HG03159 (cell line): ENCODE measurements at regions not wholly inside any gene's neighbourhood (a gene's known extent, or its start where the extent isn't known, plus 50 kb on each side); places are given as distances from the start of the nearest gene placed in this dataset.
"Not testable (repeated sequence)": the region's sequence is repeated elsewhere in the genome, so short reads cannot be mapped to it uniquely, and the experiment has no call there.

Source experiments
- ATAC-seq: cut with Tn5 transposase; IDR thresholded peaks from one replicate; pipeline ENCODE4 v1.9.1; 2021; ENCODE audit warnings: mild to moderate bottlenecking, moderate library complexity; ENCODE audit not compliant: unreplicated experiment

DNA sequence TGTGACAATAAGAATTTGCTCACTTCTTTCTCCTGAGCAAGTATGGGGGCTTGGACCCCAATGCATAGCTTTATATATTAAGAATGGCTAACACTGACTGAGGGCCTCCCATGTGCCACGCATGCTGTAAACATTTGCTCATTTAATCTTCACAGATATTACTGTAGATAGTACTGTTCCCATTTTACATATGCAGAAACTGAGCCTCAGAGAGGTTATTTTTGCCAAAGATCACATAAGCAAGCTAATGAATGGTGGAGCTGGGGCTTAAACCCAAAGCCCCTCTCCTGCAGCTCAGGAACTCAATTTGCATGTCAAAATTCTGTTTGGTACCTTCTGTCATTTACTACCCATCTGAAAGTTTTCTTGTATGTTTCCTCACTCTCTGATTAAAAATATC lies 163.5 kb upstream of the NFIA start:
- no peak for ATAC-seq

DNA sequence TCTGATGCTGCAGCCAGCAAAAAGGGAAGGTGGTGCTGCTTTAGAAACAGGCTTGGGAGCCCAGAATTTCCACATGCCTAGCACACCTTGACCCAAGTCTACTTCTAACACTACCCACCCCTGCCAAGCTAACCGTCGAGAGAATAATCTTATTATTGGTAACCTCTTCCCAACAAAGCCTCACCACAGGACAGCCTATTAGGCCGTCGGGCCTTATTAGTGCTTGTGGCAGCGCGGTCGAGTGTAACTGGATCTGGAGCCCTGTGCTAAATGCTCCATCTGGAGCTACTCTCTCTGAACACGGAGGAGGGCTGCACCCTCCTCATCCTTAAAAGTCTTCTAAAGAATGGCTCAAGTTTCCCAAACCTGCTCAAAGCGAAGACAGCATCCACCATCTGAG lies 165.5 kb upstream of the NFIA start:
- ATAC-seq = no peak

DNA sequence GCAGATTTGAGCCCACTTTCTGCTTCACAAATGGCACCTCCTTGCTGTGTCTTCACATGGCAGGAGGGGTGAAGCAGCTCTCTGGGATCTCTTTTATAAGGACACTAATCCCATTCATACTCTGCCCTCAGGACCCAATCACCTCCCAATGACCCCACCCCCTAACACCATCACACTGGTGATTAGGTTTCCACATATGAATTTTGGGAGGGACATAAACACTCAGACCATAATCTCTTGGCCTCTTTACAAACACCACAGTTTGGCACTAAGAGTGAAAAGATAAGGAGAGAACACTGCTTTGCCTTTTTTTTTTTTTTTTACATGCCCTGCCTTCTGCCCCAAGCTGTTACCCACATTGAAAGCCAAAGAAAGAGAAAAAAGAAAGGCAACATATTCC lies 166.2 kb upstream of the NFIA start:
- ATAC-seq = no peak

DNA sequence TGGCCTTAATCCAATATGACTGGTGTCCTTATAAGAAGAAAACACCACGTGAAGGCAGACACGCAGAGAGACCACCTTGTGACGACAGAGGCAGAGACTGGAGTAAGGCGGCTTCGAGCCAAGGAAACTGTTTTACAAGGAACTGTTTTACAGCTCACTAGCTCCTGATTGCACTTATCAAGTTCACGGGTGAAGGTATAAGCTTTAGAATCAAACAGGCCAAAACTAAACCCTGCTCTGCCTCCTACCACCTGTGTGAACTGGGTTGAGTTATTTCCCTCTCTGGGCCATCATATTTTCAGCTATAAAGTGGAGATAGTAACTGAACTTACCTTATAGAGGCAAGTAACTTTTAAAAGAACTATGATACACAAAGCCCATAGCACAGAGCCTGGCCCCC lies 166.9 kb upstream of the NFIA start:
- no peak for ATAC-seq

DNA sequence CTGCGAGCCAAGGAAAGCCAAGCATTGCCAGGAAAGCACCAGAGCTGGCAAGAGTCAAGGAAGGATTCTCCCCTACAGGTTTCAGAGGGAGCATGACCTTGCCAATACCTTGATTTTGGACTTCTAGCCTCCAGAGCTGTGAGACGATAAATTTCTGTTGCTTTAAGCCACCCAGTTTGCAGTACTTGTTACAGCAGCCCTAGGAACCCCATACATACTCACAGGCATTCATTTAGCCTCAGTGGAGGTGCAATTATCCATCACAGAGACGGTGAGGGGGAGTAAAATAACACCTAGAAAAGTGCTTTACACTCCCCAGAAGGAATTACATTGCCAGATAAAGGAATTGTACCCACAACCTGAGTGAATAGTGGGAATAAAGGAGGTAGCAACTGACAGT lies 167.4 kb upstream of the NFIA start:
- no peak for ATAC-seq

DNA sequence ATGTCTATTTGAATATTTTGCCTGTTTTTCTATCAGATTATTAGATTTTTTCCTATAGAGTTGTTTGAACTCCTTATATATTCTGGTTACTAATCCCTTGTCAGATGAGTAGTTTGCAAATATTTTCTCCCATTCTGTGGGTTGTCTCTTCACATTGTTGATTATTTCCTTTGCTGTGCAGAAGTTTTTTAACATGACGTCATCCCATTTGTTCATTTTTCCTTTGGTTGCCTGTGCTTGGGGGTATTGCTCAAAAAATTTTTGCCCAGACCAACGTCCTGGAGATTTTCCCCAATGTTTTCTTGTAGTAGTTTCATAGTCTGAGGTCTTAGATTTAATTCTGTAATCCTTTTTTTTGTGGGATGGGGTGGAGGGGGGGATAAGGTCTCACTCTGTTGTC lies 168.7 kb upstream of the NFIA start:
- not testable (repeated sequence) for ATAC-seq

DNA sequence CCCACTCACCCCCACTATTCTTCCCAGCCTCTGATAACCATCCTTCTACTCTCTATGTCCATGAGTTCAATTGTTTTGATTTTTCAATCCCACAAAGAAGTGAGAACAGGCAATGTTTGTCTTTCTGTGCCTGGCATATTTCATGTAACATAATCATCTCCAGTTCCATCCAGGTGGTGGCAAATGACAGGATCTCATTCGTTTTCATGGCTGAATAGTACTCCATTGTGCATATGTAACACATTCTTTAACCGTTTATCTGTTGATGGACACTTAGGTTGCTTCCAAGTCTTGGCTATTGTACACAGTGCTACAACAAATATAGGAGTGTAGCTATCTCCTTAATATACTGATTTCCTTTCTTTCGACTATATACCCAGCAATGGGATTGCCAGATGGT lies 169.3 kb upstream of the NFIA start:
- no peak for ATAC-seq

DNA sequence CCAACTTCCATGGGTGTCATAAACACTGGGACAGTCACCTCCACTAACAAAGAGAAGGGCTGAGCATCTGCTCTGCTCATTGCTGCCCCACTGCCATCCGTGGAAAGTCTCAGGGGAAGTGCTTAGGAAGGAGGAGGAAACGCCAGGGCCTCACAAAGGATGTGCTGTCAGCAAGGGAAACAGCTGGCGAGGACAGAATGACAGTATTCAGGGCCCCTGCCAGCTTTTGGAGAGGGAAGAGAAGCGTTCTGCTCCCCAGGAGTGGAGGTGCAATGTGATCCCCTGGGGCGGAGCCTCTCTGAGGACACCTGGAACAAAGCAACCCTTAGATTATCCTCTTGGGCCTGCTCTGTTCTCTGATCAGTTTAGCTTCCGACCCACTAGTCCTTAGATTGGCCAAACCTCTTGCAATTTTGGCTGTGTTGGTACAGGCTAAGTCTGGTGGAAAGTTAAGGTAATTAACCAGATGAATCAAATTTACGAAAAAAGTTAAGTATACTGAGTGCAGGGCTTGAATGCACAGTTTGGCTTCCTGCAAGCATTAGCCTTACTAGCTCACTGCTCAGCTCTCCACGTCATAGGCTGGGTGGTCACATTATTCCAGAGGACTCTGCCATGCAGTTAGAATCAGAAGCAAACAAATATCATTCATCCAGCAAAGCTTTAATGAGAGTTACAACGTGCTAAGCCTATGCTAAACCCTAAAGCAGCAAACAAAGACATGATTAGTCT lies 170.2 kb upstream of the NFIA start:
- no peak for ATAC-seq

DNA sequence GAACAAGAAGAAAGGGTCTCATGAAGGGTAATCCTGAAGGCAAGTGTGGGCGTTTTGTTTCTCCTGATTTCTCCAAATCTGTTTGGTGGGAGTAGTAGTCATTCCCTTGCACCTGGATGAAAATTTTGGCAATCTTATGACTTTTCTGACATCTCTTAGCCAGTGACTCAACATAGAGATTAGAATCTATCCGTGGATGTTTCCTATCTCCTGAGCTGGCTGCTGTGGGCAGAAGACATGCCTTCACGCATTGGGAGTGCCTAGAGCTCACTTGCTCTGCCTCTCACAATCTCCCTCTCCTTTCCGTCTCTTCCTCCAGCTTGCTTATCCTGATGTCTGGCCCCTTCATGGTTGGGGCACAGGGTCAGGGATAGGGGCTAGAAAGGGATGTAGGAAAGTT lies 174.2 kb upstream of the NFIA start:
- ATAC-seq = no peak

DNA sequence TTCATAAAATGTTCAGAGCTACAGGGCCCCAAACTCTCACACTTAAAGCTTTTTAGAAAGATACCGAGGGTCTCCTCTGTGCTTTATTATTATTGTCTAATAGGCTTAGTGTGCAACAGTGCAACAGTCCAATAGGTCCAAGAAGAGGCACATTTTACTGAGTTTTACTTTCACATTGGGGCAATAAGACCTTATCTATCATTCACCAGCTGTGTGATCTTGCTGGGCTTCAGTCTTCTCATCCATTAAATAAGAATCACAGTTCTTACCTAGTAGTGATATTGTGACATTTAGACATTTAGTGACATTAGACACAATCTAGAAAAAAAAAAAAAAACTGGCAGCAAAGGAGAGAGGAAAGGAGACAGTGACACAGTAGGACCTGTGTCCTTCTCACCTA lies 175.8 kb upstream of the NFIA start:
- ATAC-seq = no peak

DNA sequence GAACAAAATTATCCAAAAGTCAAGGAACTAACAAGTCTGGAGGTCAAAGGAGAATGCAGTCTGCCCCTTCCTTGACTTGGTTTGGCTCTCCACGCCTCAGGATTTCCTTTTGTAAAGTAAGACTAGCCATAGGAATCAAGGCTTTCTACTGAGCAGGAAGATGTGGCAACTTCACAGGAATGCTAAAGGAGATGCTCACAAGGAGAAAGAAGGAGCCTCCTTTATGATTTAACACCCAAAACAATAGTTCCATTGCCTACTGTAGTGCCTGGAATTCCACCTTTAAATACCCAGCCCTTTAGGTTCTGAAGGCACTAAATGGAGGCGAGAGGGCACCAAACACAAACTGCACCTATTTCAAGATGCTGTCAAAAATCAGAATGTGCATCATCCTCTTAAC lies 176.3 kb upstream of the NFIA start:
- no peak for ATAC-seq

DNA sequence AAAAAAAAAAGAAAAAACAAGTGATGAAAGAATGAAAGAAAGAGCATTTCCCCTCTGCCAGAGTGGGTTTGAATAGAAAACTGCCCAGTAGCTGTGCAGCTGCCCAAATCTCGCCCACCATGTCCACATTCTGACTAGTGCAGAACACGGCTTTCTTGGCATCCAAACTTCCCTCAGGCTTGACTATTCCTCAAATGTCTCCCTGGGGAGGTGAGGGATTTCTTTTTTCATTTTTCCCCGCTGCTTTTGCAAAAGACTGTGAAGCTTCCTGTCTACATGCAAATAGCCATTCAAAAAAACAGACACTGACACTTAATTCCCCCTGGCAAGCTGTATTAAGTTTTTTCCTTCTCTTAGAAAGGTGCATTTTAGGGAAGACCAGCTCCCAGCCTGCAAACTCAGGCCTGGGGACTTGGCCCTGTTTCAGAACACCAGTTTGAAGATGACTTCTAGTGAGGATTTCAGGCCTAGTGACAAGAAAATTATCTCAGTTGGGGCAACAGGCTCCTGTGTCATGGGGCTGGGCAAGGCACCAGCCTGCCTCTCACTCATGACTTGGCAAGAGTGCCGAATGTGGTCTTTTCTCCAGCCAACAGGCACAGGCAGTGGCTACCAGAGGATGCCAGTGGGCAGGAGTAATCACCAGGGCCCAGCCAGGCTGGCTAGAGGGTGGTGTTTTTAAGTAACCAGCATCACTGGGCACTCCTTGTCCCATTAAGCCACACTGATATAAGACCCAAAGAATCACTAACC lies 178.1 kb upstream of the NFIA start:
- no peak for ATAC-seq

DNA sequence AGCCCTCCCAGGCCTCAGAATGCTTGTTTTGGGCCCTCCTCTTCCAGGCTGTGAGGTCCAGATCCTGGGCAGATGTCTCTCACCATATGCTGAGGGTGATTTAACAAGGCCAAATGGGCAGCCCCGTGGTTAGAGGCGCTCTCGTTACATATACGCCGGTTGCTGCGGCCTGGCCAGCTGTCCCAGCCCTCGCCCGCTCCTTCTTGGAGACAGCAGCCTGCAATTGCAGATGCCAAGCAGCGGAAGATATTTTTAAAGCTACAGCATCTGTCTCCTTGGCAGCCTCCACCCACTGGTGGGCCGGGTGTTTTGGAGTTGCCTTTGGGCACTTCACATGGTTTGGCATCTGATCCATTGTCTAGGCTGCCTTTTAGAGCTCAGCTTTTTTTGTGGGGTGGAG lies 178.8 kb upstream of the NFIA start:
- ATAC-seq = no peak

DNA sequence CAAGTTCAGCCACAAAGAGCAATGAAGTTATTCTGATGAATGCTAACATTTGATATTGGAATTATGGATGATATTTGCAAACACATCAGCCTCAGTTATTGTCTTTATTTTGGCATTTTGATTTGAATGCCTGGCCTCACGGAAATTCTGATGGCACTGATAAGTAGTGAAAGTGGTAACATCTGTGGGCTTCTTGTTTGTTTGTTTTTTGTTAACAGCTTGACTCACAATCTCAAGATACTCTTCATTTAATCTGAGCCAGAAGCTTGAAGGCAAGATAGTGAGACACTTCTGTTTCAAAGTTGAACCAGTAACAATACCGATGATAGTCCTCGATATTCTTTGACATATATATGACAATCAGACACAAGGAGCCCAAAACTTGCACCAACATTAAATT lies 182.9 kb upstream of the NFIA start:
- no peak for ATAC-seq

DNA sequence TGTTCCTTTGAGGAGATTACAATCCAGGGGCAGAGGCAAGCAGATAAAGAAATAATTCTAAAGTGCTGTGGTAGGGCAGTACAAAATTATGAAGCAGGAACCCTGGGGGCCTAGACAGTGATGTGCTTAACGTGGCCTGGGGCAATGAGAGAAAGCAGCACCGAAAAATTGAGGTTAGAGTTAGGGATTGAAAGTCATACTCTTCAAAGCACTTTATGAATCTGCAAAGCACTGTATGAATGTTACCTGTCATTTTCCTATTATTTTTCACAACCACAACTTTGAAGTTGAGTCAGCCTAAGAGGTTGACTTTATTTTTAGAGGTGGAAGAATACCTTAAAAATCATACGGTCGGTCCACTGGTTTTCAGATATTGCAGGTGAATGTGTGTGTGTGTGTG lies 183.4 kb upstream of the NFIA start:
- no peak for ATAC-seq

DNA sequence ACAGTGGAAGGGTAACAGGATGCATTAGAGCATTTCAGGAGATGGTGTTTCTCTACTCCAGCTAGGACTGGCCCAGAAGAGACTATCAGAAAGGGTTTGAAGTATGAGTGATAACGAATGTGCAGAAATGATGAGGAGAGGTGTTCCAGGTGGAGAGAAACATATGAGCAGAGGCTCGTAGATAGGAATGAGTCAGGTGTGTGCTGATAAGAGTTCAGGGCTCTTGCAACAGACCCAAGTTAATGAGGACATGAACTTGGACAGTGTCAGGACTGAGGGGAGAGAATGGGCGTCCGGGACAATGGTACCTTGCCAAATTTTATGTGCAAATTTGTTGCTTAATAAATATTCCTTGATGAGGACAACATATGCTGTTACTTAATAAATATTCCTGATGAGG lies 183.9 kb upstream of the NFIA start:
- ATAC-seq = no peak

DNA sequence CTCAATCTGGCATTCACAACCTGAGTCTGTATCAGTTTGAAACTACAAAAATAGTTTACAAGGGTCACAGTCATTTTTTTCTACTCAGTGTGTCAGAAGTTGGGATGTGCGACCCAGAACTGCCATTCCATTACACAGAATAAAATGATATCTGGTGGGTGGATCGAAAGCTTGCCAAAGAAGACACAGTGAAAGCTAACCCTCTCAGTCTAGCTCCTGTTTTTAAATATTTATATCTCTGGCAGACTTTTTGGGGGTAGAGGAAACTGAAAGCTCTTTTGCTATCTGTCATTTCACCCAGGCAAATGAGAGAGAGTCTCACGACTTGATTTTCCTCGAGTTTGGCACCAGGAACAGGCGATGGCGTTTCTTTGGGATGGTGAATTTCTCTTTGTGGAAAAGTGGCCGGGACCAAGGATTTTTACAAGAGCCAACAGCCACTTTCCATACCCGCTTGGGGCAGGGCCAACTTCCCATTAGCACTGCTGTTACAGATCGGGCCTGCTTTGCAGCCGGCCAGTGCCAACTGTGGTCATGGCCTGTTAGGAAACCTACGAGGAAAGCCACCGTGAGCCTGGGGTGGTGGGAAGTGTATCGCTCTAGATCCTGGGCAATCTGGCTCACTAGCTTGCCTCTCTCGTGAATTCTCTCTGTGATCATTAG lies 185.5 kb upstream of the NFIA start:
- ATAC-seq = no peak

DNA sequence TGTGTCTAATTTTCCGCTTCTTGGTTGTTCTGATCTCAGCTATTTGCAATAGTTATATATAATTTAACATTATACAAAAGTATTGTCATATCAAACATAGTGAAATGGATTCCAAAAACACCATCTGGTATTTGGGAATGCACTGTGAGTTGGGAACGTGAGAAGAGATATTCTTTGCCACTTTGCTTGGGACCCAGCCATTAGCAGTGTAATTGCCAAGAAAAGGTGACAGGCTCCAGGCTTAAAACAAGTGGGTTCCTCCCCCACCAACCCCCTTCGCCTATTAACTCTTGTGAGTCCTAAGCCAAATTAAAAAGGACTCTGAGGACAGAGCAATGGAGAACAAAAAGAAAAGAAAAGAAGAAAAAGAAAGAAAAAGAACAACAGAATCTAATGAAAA lies 186.7 kb upstream of the NFIA start:
- no peak for ATAC-seq

DNA sequence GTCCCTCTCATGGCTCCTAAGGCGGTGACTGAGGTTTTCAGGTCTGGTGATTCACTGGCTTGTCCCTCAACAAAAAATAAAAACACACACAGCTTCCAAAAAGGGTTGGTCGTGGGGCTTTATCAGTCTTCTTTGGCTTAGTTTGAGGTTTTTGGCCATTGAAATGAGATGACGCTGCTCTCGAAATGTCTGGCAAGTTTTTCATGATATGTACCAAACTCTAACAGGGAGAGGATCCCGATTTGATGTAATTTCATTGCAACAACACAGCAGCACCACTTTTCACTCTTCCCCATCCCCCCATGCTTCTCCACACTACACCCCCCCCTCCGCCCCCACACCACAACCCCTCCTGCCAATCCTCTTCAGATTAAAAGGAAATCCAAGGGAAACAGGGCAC lies 187.1 kb upstream of the NFIA start:
- ATAC-seq = no peak

DNA sequence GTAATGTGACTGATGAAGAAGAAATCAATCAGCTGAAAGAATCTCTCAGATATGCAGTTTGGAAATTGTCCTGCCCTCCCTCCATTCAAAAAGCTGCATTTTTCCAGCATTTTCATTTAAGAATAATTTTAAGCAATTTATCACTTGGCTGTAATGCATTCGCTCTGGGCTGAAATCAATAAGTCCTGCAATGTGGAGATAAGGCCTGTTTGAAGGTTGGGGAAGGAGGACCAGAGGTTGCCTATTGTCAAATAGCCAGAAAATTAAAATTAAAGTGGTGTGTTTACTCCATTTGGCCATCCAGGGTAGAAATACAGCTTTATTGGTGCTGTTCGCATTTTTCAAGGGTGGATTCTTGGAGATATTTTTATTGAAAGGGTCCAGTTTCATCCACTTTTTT lies 187.6 kb upstream of the NFIA start:
- no peak for ATAC-seq

DNA sequence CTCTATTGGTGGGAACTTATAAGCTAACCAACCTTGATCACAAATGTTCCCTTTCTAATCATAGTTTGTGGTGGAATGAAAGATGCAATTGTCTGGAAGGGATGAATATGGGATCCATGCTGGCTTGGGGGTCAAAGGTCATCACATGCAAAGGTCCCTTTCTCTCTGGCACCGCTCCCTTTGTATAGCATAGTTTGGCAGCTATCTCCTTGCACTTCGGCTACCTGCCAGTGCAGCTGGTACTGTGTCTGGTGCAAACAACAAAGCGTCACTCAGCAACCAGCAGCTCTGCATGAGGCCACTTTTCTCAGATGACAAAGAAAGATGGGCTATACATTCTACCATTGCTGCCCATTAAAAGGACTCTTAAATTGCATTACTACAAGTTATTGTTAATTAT lies 188.2 kb upstream of the NFIA start:
- ATAC-seq = no peak
